Coronary artery (tissue), 2 donors: ENCODE measurements at regions not wholly inside any gene's neighbourhood (a gene's known extent, or its start where the extent isn't known, plus 50 kb on each side); places are given as distances from the start of the nearest gene placed in this dataset.

Experiments
- DNase-seq: peaks from one replicate; pipeline ENCODE4 v3.0.0-alpha.2; 2017; ENCODE audit warnings: low spot score
- H3K27ac ChIP-seq, 2 donors: fragments of 200-600 bp; sonication (generic); one replicate each; pipeline ENCODE4 v1.5.1; 2016 to 2019
- H3K4me3 ChIP-seq: fragments of 200-600 bp; sonication (generic); 2 replicates; pipeline ENCODE4 v1.5.1; 2016; ENCODE audit warnings: mild to moderate bottlenecking, moderate library complexity
- CTCF ChIP-seq: fragments of 200-600 bp; sonication (generic); IDR thresholded peaks from one replicate; pipeline ENCODE4 v1.5.1; 2019; ENCODE audit warnings: antibody characterized with exemption

- H3K27ac ChIP-seq = no peak overlapping the region
- no peak for TF ChIP-seq CTCF
- no peak overlapping the region for H3K4me3 ChIP-seq
- no peak for DNase-seq
Observed at GRCh38 chr13:68390987-68391386, 1160.9 kb upstream of the PCDH9 start.

GRCh38 chr13:68386808-68387207, 1156.7 kb upstream of the PCDH9 start:
- no peak for DNase-seq
- Histone ChIP-seq H3K27ac (no peak overlapping the region), H3K4me3 (no peak overlapping the region)
- TF ChIP-seq CTCF = no peak

GRCh38 chr13:68380041-68380973, 1150.2 kb upstream of the PCDH9 start:
- Histone ChIP-seq H3K4me3 (no peak overlapping the region), H3K27ac (no peak overlapping the region)
- no peak for DNase-seq
- TF ChIP-seq CTCF = no peak

GRCh38 chr13:68378294-68378693, 1148.2 kb upstream of the PCDH9 start:
- H3K27ac ChIP-seq = no peak overlapping the region
- TF ChIP-seq CTCF = no peak
- DNase-seq = no peak

GRCh38 chr13:68375004-68375403, 1144.9 kb upstream of the PCDH9 start:
- DNase-seq = no peak
- Histone ChIP-seq H3K4me3 (no peak overlapping the region), H3K27ac (no peak overlapping the region)
- no peak for TF ChIP-seq CTCF

More at GRCh38 chr13:68378294-68378693, 1148.2 kb upstream of the PCDH9 start:
- H3K4me3 ChIP-seq = no peak overlapping the region

GRCh38 chr13:68369739-68370138, 1139.6 kb upstream of the PCDH9 start:
- no peak for DNase-seq
- no peak overlapping the region for H3K4me3 ChIP-seq
- H3K27ac ChIP-seq = no peak overlapping the region
- TF ChIP-seq CTCF = no peak

- no peak overlapping the region for H3K4me3 ChIP-seq
- no peak for TF ChIP-seq CTCF
- DNase-seq = no peak
- no peak overlapping the region for H3K27ac ChIP-seq
Observed at GRCh38 chr13:68368922-68369321, 1138.8 kb upstream of the PCDH9 start.
